ENCODE measurements at regions not wholly inside any gene's neighbourhood (a gene's known extent, or its start where the extent isn't known, plus 50 kb on each side); places are given as distances from the start of the nearest gene placed in this dataset.

GRCh38 chr3:5497497-5497896 is 310.0 kb downstream of the EDEM1 start:
- TF ChIP-seq, protein P1, sequence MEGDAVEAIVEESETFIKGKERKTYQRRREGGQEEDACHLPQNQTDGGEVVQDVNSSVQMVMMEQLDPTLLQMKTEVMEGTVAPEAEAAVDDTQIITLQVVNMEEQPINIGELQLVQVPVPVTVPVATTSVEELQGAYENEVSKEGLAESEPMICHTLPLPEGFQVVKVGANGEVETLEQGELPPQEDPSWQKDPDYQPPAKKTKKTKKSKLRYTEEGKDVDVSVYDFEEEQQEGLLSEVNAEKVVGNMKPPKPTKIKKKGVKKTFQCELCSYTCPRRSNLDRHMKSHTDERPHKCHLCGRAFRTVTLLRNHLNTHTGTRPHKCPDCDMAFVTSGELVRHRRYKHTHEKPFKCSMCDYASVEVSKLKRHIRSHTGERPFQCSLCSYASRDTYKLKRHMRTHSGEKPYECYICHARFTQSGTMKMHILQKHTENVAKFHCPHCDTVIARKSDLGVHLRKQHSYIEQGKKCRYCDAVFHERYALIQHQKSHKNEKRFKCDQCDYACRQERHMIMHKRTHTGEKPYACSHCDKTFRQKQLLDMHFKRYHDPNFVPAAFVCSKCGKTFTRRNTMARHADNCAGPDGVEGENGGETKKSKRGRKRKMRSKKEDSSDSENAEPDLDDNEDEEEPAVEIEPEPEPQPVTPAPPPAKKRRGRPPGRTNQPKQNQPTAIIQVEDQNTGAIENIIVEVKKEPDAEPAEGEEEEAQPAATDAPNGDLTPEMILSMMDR (IDR thresholded peaks at IDR 0.05), result no peak
- TF ChIP-seq POLR2A (IDR thresholded peaks at IDR 0.05) (no peak), POLR2AphosphoS5 (IDR thresholded peaks at IDR 0.05) (no peak)
